PC-3 (cell line): ENCODE measurements at regions not wholly inside any gene's neighbourhood (a gene's known extent, or its start where the extent isn't known, plus 50 kb on each side); places are given as distances from the start of the nearest gene placed in this dataset.

Experiments
- ATAC-seq: fragments of 200-7000 bp; cut with Tn5 transposase; 2 replicates; pipeline ENCODE4 v1.9.1; 2020; ENCODE audit warnings: mild to moderate bottlenecking, moderate library complexity
- BruUV-seq: library from RNA; stranded (reverse); fragments of 400-500 nt; replicated peaks from 2 replicates; lab custom pipeline; 2021; lab: Mats Ljungman, UMichigan
- CTCF ChIA-PET: fragments of 300-600 bp; sonication (Branson Sonifier 250); formaldehyde crosslinking; loops from one replicate; lab custom pipeline; 2022; ENCODE audit warnings: antibody characterized with exemption; lab: Charles Lee
- POLR2A ChIA-PET: fragments of 300-600 bp; sonication (Branson Sonifier 250); formaldehyde crosslinking; loops from one replicate; lab custom pipeline; 2022; ENCODE audit warnings: antibody characterized with exemption; ENCODE audit not compliant: unreplicated experiment; lab: Charles Lee
- DNase-seq: peaks from one replicate; pipeline ENCODE4 v3.0.0-alpha.2; 2015
- H2AFZ ChIP-seq: fragments of 300-600 bp; sonication (generic); 2 replicates; pipeline ENCODE4 v1.6.0; 2016; ENCODE audit warnings: antibody characterized with exemption, low read length
- H3F3A ChIP-seq: fragments of 300-600 bp; sonication (generic); one replicate; pipeline ENCODE4 v1.6.0; 2017; ENCODE audit warnings: antibody characterized with exemption, low read length, control low read depth, mild to moderate bottlenecking; ENCODE audit not compliant: unreplicated experiment
- H3K27ac ChIP-seq: fragments of 300-600 bp; sonication (generic); 2 replicates; pipeline ENCODE4 v1.5.1; 2016; ENCODE audit warnings: mild to moderate bottlenecking, low read length
- H3K27me3 ChIP-seq: fragments of 300-600 bp; sonication (generic); 2 replicates; pipeline ENCODE4 v1.6.1; 2016; ENCODE audit warnings: low read length, mixed read lengths
- H3K36me3 ChIP-seq: fragments of 300-600 bp; sonication (generic); 2 replicates; pipeline ENCODE4 v1.6.1; 2016; ENCODE audit warnings: low read depth, mixed run types, low read length, mixed read lengths
- H3K4me1 ChIP-seq: fragments of 300-600 bp; sonication (generic); 2 replicates; pipeline ENCODE4 v1.5.1; 2016; ENCODE audit warnings: low read length; ENCODE audit not compliant: insufficient read depth
- H3K4me2 ChIP-seq: fragments of 300-600 bp; sonication (generic); 2 replicates; pipeline ENCODE4 v1.6.0; 2016; ENCODE audit warnings: low read length
- H3K4me3 ChIP-seq: fragments of 300-600 bp; sonication (generic); 2 replicates; pipeline ENCODE4 v1.5.1; 2016; ENCODE audit warnings: mild to moderate bottlenecking, low read length, mixed read lengths
- H3K79me2 ChIP-seq: fragments of 300-600 bp; sonication (generic); 2 replicates; pipeline ENCODE4 v1.6.1; 2017; ENCODE audit warnings: low read length, mixed read lengths
- H3K9ac ChIP-seq: fragments of 300-600 bp; sonication (generic); 2 replicates; pipeline ENCODE4 v1.6.0; 2016; ENCODE audit warnings: mild to moderate bottlenecking, low read length
- H3K9me2 ChIP-seq: fragments of 300-600 bp; sonication (generic); replicated peaks from 2 replicates; pipeline ENCODE4 v1.6.1; 2016; ENCODE audit warnings: mixed run types, low read length, mixed read lengths
- H3K9me3 ChIP-seq: fragments of 300-600 bp; sonication (generic); 2 replicates; pipeline ENCODE4 v1.6.1; 2016; ENCODE audit warnings: low read length, mixed read lengths
- H4K20me1 ChIP-seq: fragments of 300-600 bp; sonication (generic); 2 replicates; pipeline ENCODE4 v1.6.1; 2016; ENCODE audit warnings: low read length, mixed read lengths
- EZH2 ChIP-seq: fragments of 300-600 bp; sonication (generic); IDR thresholded peaks from one replicate; pipeline ENCODE4 v1.6.1; 2017; ENCODE audit warnings: antibody characterized with exemption, mild to moderate bottlenecking, low read length; ENCODE audit not compliant: unreplicated experiment
- EZH2phosphoT487 ChIP-seq: fragments of 300-600 bp; sonication (generic); IDR thresholded peaks from 2 replicates; pipeline ENCODE4 v1.6.1; 2018; ENCODE audit warnings: mild to moderate bottlenecking, antibody characterized with exemption, low read length, borderline replicate concordance
- intact Hi-C: fragments of 100-400 bp; cut with micrococcal nuclease; formaldehyde crosslinking; loops from 2 replicates; pipeline ENCODE4 v1.9.0; 2023
- TF ChIP-seq, protein P1 (sequence below): fragments of 300-600 bp; sonication (generic); conservative IDR thresholded peaks from 2 replicates; pipeline ENCODE4 v1.5.1; 2017; ENCODE audit warnings: antibody characterized with exemption, low read depth, mild to moderate bottlenecking, low read length

- ChIA-PET CTCF (no interaction called here), POLR2A (no interaction called here)
- Histone ChIP-seq H3K9ac (no peak overlapping the region), H3K9me3 (no peaks in the 10 kb centered on the region), H3K36me3 (no peaks in the 10 kb centered on the region), H3K27me3 (no peaks in the 10 kb centered on the region), H3K79me2 (no peaks in the 10 kb centered on the region), H3K9me2 (no peaks in the 10 kb centered on the region), H4K20me1 (no peaks in the 10 kb centered on the region), H3K4me2 (no peak overlapping the region), H3K27ac (no peak overlapping the region), H3F3A (no peaks in the 10 kb centered on the region), H3K4me3 (no peak overlapping the region), H3K4me1 (no peaks in the 10 kb centered on the region), H2AFZ (no peak overlapping the region)
- ATAC-seq, result no peak
- intact Hi-C loops, result no loop called here
- no TSS peak for BruUV-seq
- TF ChIP-seq EZH2, result no peak
- TF ChIP-seq EZH2phosphoT487, result no peak
- TF ChIP-seq, protein P1, sequence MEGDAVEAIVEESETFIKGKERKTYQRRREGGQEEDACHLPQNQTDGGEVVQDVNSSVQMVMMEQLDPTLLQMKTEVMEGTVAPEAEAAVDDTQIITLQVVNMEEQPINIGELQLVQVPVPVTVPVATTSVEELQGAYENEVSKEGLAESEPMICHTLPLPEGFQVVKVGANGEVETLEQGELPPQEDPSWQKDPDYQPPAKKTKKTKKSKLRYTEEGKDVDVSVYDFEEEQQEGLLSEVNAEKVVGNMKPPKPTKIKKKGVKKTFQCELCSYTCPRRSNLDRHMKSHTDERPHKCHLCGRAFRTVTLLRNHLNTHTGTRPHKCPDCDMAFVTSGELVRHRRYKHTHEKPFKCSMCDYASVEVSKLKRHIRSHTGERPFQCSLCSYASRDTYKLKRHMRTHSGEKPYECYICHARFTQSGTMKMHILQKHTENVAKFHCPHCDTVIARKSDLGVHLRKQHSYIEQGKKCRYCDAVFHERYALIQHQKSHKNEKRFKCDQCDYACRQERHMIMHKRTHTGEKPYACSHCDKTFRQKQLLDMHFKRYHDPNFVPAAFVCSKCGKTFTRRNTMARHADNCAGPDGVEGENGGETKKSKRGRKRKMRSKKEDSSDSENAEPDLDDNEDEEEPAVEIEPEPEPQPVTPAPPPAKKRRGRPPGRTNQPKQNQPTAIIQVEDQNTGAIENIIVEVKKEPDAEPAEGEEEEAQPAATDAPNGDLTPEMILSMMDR, result no peak
- no peak for DNase-seq
Observed at GRCh38 chr6:140992678-140993077, 1140.0 kb upstream of the GJE1 start.

- Histone ChIP-seq H2AFZ (no peak overlapping the region), H3K9me2 (no peaks in the 10 kb centered on the region), H3K27ac (no peak overlapping the region), H3K9ac (no peak overlapping the region), H4K20me1 (no peaks in the 10 kb centered on the region), H3K4me1 (no peaks in the 10 kb centered on the region), H3K4me3 (no peak overlapping the region), H3K4me2 (no peak overlapping the region), H3K36me3 (no peaks in the 10 kb centered on the region), H3F3A (no peaks in the 10 kb centered on the region), H3K9me3 (no peaks in the 10 kb centered on the region), H3K79me2 (no peaks in the 10 kb centered on the region), H3K27me3 (no peaks in the 10 kb centered on the region)
- ChIA-PET POLR2A (interaction anchor here (0.5 kb wide), 1 partner anchor 575 kb away, joined by 4 read pairs; no protein-coding TSS in a partner anchor), CTCF (no interaction called here)
- BruUV-seq, result no TSS peak
- peak; percentile 81 for ATAC-seq
- DNase-seq, result peak; percentile 45
- intact Hi-C loops, result loop anchor here (5.0 to 10.0 kb wide), 2 partner anchors 286 to 574 kb away; no protein-coding TSS in a partner anchor
- TF ChIP-seq EZH2phosphoT487 (no peak), EZH2 (no peak)
- TF ChIP-seq, protein P1, result no peak
Observed at GRCh38 chr6:140988780-140989179, 1143.9 kb upstream of the GJE1 start.

GRCh38 chr6:140987364-140988155, 1145.2 kb upstream of the GJE1 start:
- H2AFZ ChIP-seq, result no peak overlapping the region
- DNase-seq, result no peak
- intact Hi-C loops, result loop anchor here (5.0 to 10.0 kb wide), 2 partner anchors 287 to 575 kb away; no protein-coding TSS in a partner anchor
- ChIA-PET POLR2A (no interaction called here), CTCF (no interaction called here)
- TF ChIP-seq EZH2phosphoT487 (no peak), EZH2 (no peak)
- TF ChIP-seq, protein P1, result no peak
- no peaks in the 10 kb centered on the region for H3K36me3 ChIP-seq
- no peak overlapping the region for H3K4me3 ChIP-seq
- no peaks in the 10 kb centered on the region for H3K9me3 ChIP-seq
- no peaks in the 10 kb centered on the region for H3K79me2 ChIP-seq
- H3K27ac ChIP-seq, result no peak overlapping the region
- no peaks in the 10 kb centered on the region for H3K9me2 ChIP-seq
- ATAC-seq, result no peak
- no peak overlapping the region for H3K4me2 ChIP-seq
- no TSS peak for BruUV-seq
- H3K9ac ChIP-seq, result no peak overlapping the region
- H4K20me1 ChIP-seq, result no peaks in the 10 kb centered on the region
- H3K27me3 ChIP-seq, result no peaks in the 10 kb centered on the region
- H3K4me1 ChIP-seq, result no peaks in the 10 kb centered on the region
- no peaks in the 10 kb centered on the region for H3F3A ChIP-seq
